ENCODE measurements at regions not wholly inside any gene's neighbourhood (a gene's known extent, or its start where the extent isn't known, plus 50 kb on each side); places are given as distances from the start of the nearest gene placed in this dataset.

DNA sequence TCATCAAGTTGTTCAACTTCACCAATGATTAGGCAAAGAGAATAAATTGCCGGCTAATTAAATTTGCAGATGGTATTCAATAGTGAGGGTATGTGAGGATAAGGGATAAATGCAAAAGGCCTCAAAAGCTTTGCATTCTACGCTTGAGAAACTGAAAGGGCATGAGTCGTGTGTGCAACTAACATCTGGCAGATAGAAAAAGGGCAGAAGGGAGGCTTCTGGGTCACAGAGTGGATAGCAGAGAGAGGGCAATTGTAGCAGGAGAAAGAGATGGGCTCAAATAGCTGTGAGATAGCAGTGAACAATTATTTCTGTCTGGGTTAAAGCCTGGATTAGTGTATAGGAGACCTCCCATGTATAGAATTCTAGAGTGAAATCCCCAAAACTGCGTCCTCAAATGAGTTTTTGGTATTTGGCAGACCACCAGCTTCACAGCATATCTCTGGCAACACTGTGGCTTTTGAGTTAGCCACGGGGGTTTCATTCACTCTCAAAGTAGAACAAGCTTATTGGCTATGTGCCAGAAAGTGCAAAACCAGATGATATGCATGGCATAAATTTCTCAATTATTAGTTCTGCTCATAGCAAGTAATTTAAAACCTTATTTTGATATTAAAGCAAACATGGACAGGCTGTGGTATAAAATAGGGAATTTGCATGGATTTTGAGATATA lies 586.3 kb downstream of the BRINP1 start:
- Histone ChIP-seq H4K20me1 (ENCODE audit: insufficient read depth, low read length, poor library complexity, severe bottlenecking) (no peaks in the 10 kb centered on the region), H3K9ac (ENCODE audit: low read depth, low read length, poor library complexity, severe bottlenecking) (no peak overlapping the region), H3K4me1 (ENCODE audit: insufficient read depth, low read length, poor library complexity, severe bottlenecking) (no peaks in the 10 kb centered on the region), H3K27me3 (ENCODE audit: insufficient read depth, low read length, poor library complexity, severe bottlenecking) (no peaks in the 10 kb centered on the region), H3K9me3 (ENCODE audit: insufficient read depth, low read depth, low read length) (0 out of 2 replicates have a peak, but pooled peaks cover 3% of the 10 kb centered on the region), H2AFZ (ENCODE audit: low read length) (no peak overlapping the region), H3K79me2 (ENCODE audit: insufficient read depth, low read length) (no peaks in the 10 kb centered on the region), H3K4me2 (ENCODE audit: low read depth, low read length, poor library complexity, severe bottlenecking) (no peak overlapping the region), H3F3A (ENCODE audit: low read depth) (no peaks in the 10 kb centered on the region), H3K4me3 (ENCODE audit: low read length, poor library complexity, severe bottlenecking) (no peak overlapping the region), H3K36me3 (ENCODE audit: insufficient read depth, low read length) (no peaks in the 10 kb centered on the region), H3K9me2 (replicated peaks; ENCODE audit: low read depth, low read length) (no peaks in the 10 kb centered on the region)
- TF ChIP-seq EZH2phosphoT487 (IDR thresholded peaks at IDR 0.05; ENCODE audit: borderline replicate concordance): no peak
- TF ChIP-seq, protein P1, sequence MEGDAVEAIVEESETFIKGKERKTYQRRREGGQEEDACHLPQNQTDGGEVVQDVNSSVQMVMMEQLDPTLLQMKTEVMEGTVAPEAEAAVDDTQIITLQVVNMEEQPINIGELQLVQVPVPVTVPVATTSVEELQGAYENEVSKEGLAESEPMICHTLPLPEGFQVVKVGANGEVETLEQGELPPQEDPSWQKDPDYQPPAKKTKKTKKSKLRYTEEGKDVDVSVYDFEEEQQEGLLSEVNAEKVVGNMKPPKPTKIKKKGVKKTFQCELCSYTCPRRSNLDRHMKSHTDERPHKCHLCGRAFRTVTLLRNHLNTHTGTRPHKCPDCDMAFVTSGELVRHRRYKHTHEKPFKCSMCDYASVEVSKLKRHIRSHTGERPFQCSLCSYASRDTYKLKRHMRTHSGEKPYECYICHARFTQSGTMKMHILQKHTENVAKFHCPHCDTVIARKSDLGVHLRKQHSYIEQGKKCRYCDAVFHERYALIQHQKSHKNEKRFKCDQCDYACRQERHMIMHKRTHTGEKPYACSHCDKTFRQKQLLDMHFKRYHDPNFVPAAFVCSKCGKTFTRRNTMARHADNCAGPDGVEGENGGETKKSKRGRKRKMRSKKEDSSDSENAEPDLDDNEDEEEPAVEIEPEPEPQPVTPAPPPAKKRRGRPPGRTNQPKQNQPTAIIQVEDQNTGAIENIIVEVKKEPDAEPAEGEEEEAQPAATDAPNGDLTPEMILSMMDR (conservative IDR thresholded peaks at IDR 0.05; ENCODE audit: low read length): no peak

DNA sequence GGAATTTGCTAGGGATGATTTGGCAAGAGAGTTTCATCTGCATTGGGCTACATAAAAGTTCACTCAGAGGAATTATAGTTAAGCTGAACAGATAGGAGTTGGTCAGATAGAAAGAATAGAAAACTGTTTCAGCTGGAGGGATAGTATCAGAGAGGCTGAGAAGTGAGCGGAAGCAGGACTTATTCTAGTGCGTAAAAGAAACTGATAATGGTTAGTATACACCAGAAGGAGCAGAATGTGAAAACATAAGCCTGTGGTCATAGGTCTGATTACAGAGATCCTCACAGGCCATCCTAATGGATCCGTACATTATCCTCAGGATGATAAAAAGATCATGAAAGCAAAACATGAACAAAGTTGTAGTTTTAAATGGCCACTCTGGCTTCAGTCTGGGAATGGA lies 585.2 kb downstream of the BRINP1 start:
- no peaks in the 10 kb centered on the region for H3F3A ChIP-seq (ENCODE audit: low read depth)
- no peaks in the 10 kb centered on the region for H3K79me2 ChIP-seq (ENCODE audit: insufficient read depth, low read length)
- no peaks in the 10 kb centered on the region for H3K4me1 ChIP-seq (ENCODE audit: insufficient read depth, low read length, poor library complexity, severe bottlenecking)
- H2AFZ ChIP-seq (ENCODE audit: low read length): no peak overlapping the region
- H3K27me3 ChIP-seq (ENCODE audit: insufficient read depth, low read length, poor library complexity, severe bottlenecking): no peaks in the 10 kb centered on the region
- no peaks in the 10 kb centered on the region for H4K20me1 ChIP-seq (ENCODE audit: insufficient read depth, low read length, poor library complexity, severe bottlenecking)
- TF ChIP-seq EZH2phosphoT487 (IDR thresholded peaks at IDR 0.05; ENCODE audit: borderline replicate concordance): no peak
- TF ChIP-seq, protein P1 (conservative IDR thresholded peaks at IDR 0.05; ENCODE audit: low read length): no peak
- no peak overlapping the region for H3K4me3 ChIP-seq (ENCODE audit: low read length, poor library complexity, severe bottlenecking)
- no peak overlapping the region for H3K9ac ChIP-seq (ENCODE audit: low read depth, low read length, poor library complexity, severe bottlenecking)
- no peak overlapping the region for H3K4me2 ChIP-seq (ENCODE audit: low read depth, low read length, poor library complexity, severe bottlenecking)
- no peaks in the 10 kb centered on the region for H3K36me3 ChIP-seq (ENCODE audit: insufficient read depth, low read length)
- 0 out of 2 replicates have a peak, but pooled peaks cover 3% of the 10 kb centered on the region for H3K9me3 ChIP-seq (ENCODE audit: insufficient read depth, low read depth, low read length)
- no peaks in the 10 kb centered on the region for H3K9me2 ChIP-seq (replicated peaks; ENCODE audit: low read depth, low read length)

DNA sequence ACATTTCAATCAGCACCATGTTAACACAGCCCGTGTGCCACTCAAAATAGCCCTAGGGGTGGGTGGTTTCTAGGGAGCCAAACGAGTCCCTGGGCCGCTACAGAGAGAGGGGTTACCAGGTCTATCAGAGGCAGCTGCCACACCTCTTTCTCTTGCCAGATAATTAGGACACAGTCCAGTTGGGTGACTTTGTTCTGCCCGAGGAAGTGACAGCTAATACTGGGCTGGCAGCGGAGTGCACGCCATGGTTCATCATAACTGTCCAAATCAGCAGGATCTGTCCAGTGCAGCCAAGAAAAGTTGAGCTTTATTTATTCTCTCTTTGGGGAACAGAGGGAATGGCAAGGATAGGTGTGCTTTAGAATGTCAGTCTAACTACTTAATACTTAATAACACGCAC lies 583.8 kb downstream of the BRINP1 start:
- 0 out of 2 replicates have a peak, but pooled peaks cover 3% of the 10 kb centered on the region for H3K9me3 ChIP-seq (ENCODE audit: insufficient read depth, low read depth, low read length)
- no peak overlapping the region for H2AFZ ChIP-seq (ENCODE audit: low read length)
- H3K27me3 ChIP-seq (ENCODE audit: insufficient read depth, low read length, poor library complexity, severe bottlenecking): no peaks in the 10 kb centered on the region
- no peaks in the 10 kb centered on the region for H3K4me1 ChIP-seq (ENCODE audit: insufficient read depth, low read length, poor library complexity, severe bottlenecking)
- no peak overlapping the region for H3K9ac ChIP-seq (ENCODE audit: low read depth, low read length, poor library complexity, severe bottlenecking)
- H3K9me2 ChIP-seq (replicated peaks; ENCODE audit: low read depth, low read length): no peaks in the 10 kb centered on the region
- H3F3A ChIP-seq (ENCODE audit: low read depth): no peaks in the 10 kb centered on the region
- H4K20me1 ChIP-seq (ENCODE audit: insufficient read depth, low read length, poor library complexity, severe bottlenecking): no peaks in the 10 kb centered on the region
- H3K36me3 ChIP-seq (ENCODE audit: insufficient read depth, low read length): no peaks in the 10 kb centered on the region
- H3K4me3 ChIP-seq (ENCODE audit: low read length, poor library complexity, severe bottlenecking): no peak overlapping the region
- no peak overlapping the region for H3K4me2 ChIP-seq (ENCODE audit: low read depth, low read length, poor library complexity, severe bottlenecking)
- no peak for TF ChIP-seq EZH2phosphoT487 (IDR thresholded peaks at IDR 0.05; ENCODE audit: borderline replicate concordance)
- TF ChIP-seq, protein P1 (conservative IDR thresholded peaks at IDR 0.05; ENCODE audit: low read length): no peak
- no peaks in the 10 kb centered on the region for H3K79me2 ChIP-seq (ENCODE audit: insufficient read depth, low read length)
